Panc1 (cell line): ENCODE measurements at regions not wholly inside any gene's neighbourhood (a gene's known extent, or its start where the extent isn't known, plus 50 kb on each side); places are given as distances from the start of the nearest gene placed in this dataset.

ENCODE experiments used
- SIN3A ChIP-seq: IDR thresholded peaks from 2 replicates; pipeline ENCODE4 v1.6.1; 2012; ENCODE audit warnings: low read depth, mild to moderate bottlenecking, low read length, moderate library complexity, borderline replicate concordance; ENCODE audit not compliant: insufficient read depth
- TF ChIP-seq, protein P1 (sequence below): fragments of 450-650 bp; IDR thresholded peaks from 2 replicates; pipeline ENCODE4 v1.5.1; 2017; ENCODE audit warnings: mild to moderate bottlenecking
- TF ChIP-seq, protein P2 (sequence below), 2 experiments: IDR thresholded peaks; 2 replicates each; pipeline ENCODE4 v1.6.1; 2011 to 2012; ENCODE audit warnings: low read depth in 2 of 2, control low read depth in 1 of 2, low read length in 1 of 2, mild to moderate bottlenecking in 1 of 2, moderate library complexity in 1 of 2; ENCODE audit not compliant: insufficient read depth in 1 of 2

DNA sequence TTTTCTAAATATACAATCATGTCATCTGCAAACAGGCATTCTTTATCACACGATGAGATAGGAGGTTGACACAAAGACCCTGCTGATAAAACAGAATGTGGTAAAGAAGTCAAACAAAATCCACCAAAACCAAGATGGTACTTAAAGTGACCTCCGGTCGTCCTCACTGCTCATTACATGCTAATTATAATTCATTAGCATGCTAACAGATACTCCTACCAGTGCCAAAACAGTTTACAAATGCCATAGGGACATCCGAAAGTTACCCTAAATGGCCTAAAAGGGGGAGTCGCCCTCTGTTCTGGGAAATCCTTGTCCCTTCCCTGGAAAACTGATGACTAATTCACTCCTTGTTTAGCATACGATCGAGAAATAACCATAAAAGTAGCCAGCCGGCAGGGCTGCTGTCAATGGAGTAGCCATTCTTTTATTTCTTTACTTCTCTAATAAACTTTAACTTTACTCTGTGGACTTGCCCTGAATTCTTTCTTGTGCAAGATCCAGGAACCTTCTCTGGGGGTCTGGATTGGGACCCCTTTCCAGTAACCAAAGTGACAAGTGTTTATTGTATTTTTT is 126.6 kb downstream of the CCDC71L start:
- TF ChIP-seq, protein P1, sequence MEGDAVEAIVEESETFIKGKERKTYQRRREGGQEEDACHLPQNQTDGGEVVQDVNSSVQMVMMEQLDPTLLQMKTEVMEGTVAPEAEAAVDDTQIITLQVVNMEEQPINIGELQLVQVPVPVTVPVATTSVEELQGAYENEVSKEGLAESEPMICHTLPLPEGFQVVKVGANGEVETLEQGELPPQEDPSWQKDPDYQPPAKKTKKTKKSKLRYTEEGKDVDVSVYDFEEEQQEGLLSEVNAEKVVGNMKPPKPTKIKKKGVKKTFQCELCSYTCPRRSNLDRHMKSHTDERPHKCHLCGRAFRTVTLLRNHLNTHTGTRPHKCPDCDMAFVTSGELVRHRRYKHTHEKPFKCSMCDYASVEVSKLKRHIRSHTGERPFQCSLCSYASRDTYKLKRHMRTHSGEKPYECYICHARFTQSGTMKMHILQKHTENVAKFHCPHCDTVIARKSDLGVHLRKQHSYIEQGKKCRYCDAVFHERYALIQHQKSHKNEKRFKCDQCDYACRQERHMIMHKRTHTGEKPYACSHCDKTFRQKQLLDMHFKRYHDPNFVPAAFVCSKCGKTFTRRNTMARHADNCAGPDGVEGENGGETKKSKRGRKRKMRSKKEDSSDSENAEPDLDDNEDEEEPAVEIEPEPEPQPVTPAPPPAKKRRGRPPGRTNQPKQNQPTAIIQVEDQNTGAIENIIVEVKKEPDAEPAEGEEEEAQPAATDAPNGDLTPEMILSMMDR: no peak
- no peak for TF ChIP-seq SIN3A
- TF ChIP-seq, protein P2, sequence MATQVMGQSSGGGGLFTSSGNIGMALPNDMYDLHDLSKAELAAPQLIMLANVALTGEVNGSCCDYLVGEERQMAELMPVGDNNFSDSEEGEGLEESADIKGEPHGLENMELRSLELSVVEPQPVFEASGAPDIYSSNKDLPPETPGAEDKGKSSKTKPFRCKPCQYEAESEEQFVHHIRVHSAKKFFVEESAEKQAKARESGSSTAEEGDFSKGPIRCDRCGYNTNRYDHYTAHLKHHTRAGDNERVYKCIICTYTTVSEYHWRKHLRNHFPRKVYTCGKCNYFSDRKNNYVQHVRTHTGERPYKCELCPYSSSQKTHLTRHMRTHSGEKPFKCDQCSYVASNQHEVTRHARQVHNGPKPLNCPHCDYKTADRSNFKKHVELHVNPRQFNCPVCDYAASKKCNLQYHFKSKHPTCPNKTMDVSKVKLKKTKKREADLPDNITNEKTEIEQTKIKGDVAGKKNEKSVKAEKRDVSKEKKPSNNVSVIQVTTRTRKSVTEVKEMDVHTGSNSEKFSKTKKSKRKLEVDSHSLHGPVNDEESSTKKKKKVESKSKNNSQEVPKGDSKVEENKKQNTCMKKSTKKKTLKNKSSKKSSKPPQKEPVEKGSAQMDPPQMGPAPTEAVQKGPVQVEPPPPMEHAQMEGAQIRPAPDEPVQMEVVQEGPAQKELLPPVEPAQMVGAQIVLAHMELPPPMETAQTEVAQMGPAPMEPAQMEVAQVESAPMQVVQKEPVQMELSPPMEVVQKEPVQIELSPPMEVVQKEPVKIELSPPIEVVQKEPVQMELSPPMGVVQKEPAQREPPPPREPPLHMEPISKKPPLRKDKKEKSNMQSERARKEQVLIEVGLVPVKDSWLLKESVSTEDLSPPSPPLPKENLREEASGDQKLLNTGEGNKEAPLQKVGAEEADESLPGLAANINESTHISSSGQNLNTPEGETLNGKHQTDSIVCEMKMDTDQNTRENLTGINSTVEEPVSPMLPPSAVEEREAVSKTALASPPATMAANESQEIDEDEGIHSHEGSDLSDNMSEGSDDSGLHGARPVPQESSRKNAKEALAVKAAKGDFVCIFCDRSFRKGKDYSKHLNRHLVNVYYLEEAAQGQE (IDR thresholded peaks at IDR 0.05; ENCODE audit: insufficient read depth in 1 of 2, low read depth in 2 of 2, low read length in 1 of 2): no peak
